Activated B cell treated with CpG ODN at 0.5 μM for 24 hours (primary cell): ENCODE measurements at regions not wholly inside any gene's neighbourhood (a gene's known extent, or its start where the extent isn't known, plus 50 kb on each side); places are given as distances from the start of the nearest gene placed in this dataset.

Experiments
- ATAC-seq: fragments of 200-7000 bp; cut with Tn5 transposase; one replicate; pipeline ENCODE4 v1.10.0; 2021; ENCODE audit warnings: low read depth, mild to moderate bottlenecking, moderate library complexity
- CTCF ChIA-PET: fragments of 350-600 bp; sonication (Branson Sonifier 250); formaldehyde crosslinking; loops from one replicate; lab custom pipeline; 2021; ENCODE audit warnings: antibody characterized with exemption; lab: Charles Lee
- POLR2A ChIA-PET: fragments of 350-600 bp; sonication (Branson Sonifier 250); formaldehyde crosslinking; loops from one replicate; lab custom pipeline; 2021; ENCODE audit warnings: antibody characterized with exemption; lab: Charles Lee
- DNase-seq: peaks from one replicate; pipeline ENCODE4 v3.0.0; 2022
- H3K27ac Mint-ChIP-seq: one replicate; pipeline ENCODE4 v1.8.0; 2020; ENCODE audit warnings: mixed read lengths
- H3K27me3 Mint-ChIP-seq: one replicate; pipeline ENCODE4 v1.8.0; 2021; ENCODE audit warnings: mixed read lengths
- H3K36me3 Mint-ChIP-seq: one replicate; pipeline ENCODE4 v1.8.0; 2021; ENCODE audit warnings: low read depth, mixed read lengths
- H3K4me1 Mint-ChIP-seq: one replicate; pipeline ENCODE4 v1.8.0; 2021; ENCODE audit warnings: mixed read lengths
- H3K4me3 Mint-ChIP-seq: one replicate; pipeline ENCODE4 v1.8.0; 2020; ENCODE audit warnings: mild to moderate bottlenecking, mixed read lengths
- H3K9me3 Mint-ChIP-seq: one replicate; pipeline ENCODE4 v1.8.0; 2020; ENCODE audit warnings: mixed read lengths
- CTCF ChIP-seq: fragments of 200-600 bp; IDR thresholded peaks from one replicate; pipeline ENCODE4 v1.8.0; 2022; ENCODE audit warnings: antibody characterized with exemption, mild to moderate bottlenecking
- intact Hi-C: fragments of 100-400 bp; cut with micrococcal nuclease; formaldehyde crosslinking; loops from one replicate; pipeline ENCODE4 v1.15.1; 2024

GRCh38 chr1:184326278-184326677, 60.6 kb upstream of the C1orf21 start:
- TF ChIP-seq CTCF, result no peak
- H3K27me3 Mint-ChIP-seq, result peaks cover 8% of the 10 kb centered on the region
- no peak overlapping the region for H3K4me3 Mint-ChIP-seq
- H3K27ac Mint-ChIP-seq, result no peak overlapping the region
- CTCF ChIA-PET, result no interaction called here
- POLR2A ChIA-PET, result no interaction called here
- no peaks in the 10 kb centered on the region for H3K36me3 Mint-ChIP-seq
- H3K4me1 Mint-ChIP-seq, result no peaks in the 10 kb centered on the region
- DNase-seq, result no peak
- no peak for ATAC-seq
- intact Hi-C loops, result no loop called here
- H3K9me3 Mint-ChIP-seq, result peaks cover 1% of the 10 kb centered on the region

- ATAC-seq (no peak), DNase-seq (no peak)
- Mint-ChIP-seq H3K9me3 (peaks cover 1% of the 10 kb centered on the region), H3K36me3 (no peaks in the 10 kb centered on the region), H3K27me3 (peaks cover 8% of the 10 kb centered on the region), H3K4me3 (no peak overlapping the region), H3K4me1 (no peaks in the 10 kb centered on the region), H3K27ac (no peak overlapping the region)
- no peak for TF ChIP-seq CTCF
- ChIA-PET CTCF (no interaction called here), POLR2A (no interaction called here)
- intact Hi-C loops, result no loop called here
Measured at GRCh38 chr1:184329245-184329953, 57.4 kb upstream of the C1orf21 start.

GRCh38 chr1:184329962-184330868, 56.6 kb upstream of the C1orf21 start:
- ATAC-seq (no peak), DNase-seq (no peak)
- TF ChIP-seq CTCF, result no peak
- Mint-ChIP-seq H3K4me3 (no peak overlapping the region), H3K9me3 (peaks cover 1% of the 10 kb centered on the region), H3K27ac (no peak overlapping the region), H3K4me1 (no peaks in the 10 kb centered on the region), H3K36me3 (no peaks in the 10 kb centered on the region), H3K27me3 (peaks cover 8% of the 10 kb centered on the region)
- intact Hi-C loops, result no loop called here
- ChIA-PET POLR2A (no interaction called here), CTCF (no interaction called here)

- TF ChIP-seq CTCF, result no peak
- ChIA-PET CTCF (no interaction called here), POLR2A (no interaction called here)
- H3K9me3 Mint-ChIP-seq, result no peaks in the 10 kb centered on the region
- H3K4me1 Mint-ChIP-seq, result no peaks in the 10 kb centered on the region
- no peak overlapping the region for H3K4me3 Mint-ChIP-seq
- no peak for DNase-seq
- H3K36me3 Mint-ChIP-seq, result no peaks in the 10 kb centered on the region
- ATAC-seq, result no peak
- peaks cover 5% of the 10 kb centered on the region for H3K27me3 Mint-ChIP-seq
- no peak overlapping the region for H3K27ac Mint-ChIP-seq
- intact Hi-C loops, result no loop called here
Measured at GRCh38 chr1:184330875-184331274, 56.0 kb upstream of the C1orf21 start.
